CD4-positive, alpha-beta T cell (primary cell): ENCODE measurements at regions not wholly inside any gene's neighbourhood (a gene's known extent, or its start where the extent isn't known, plus 50 kb on each side); places are given as distances from the start of the nearest gene placed in this dataset.

ENCODE experiments used
- ATAC-seq: fragments of 200-7000 bp; cut with Tn5 transposase; one replicate; pipeline ENCODE4 v1.10.0; 2022; ENCODE audit warnings: mild to moderate bottlenecking; ENCODE audit not compliant: poor library complexity
- CTCF ChIA-PET: fragments of 350-600 bp; sonication (Branson Sonifier 250); formaldehyde crosslinking; loops from one replicate; lab custom pipeline; 2021; ENCODE audit warnings: antibody characterized with exemption, inconsistent platforms; lab: Charles Lee
- POLR2A ChIA-PET: fragments of 350-600 bp; sonication (Branson Sonifier 250); formaldehyde crosslinking; loops from one replicate; lab custom pipeline; 2021; ENCODE audit warnings: antibody characterized with exemption, inconsistent platforms; lab: Charles Lee
- DNase-seq, 14 experiments: peaks; one replicate each; pipeline ENCODE4 v3.0.0-alpha.2; 2013 to 2020; ENCODE audit warnings: mixed read lengths in 2 of 14
- H3K27ac ChIP-seq, 2 donors: one replicate each; pipeline versions ENCODE4 v1.5.1 to v1.7.0; 2013; ENCODE audit warnings: low read length in 2 of 2, low read depth in 1 of 2, mild to moderate bottlenecking in 1 of 2
- H3K27me3 ChIP-seq, 2 experiments: 1 replicate in 1 of 2; 2 replicates in 1 of 2; pipeline versions ENCODE4 v1.6.1 to v1.7.0; 2013; ENCODE audit warnings: low read length in 2 of 2, control low read depth in 1 of 2, mild to moderate bottlenecking in 1 of 2, moderate library complexity in 1 of 2; ENCODE audit not compliant: insufficient read depth in 2 of 2, control insufficient read depth in 1 of 2
- H3K36me3 ChIP-seq: one replicate; pipeline ENCODE4 v1.6.1; 2013; ENCODE audit warnings: low read length, control low read depth; ENCODE audit not compliant: insufficient read depth
- H3K4me1 ChIP-seq: one replicate; pipeline ENCODE4 v1.6.1; 2013; ENCODE audit warnings: low read length, control low read depth; ENCODE audit not compliant: insufficient read depth
- H3K4me3 ChIP-seq: one replicate; pipeline ENCODE4 v1.5.1; 2013; ENCODE audit warnings: mild to moderate bottlenecking, low read length, moderate library complexity
- H3K9me3 ChIP-seq, 2 experiments: 1 replicate in 1 of 2; 2 replicates in 1 of 2; pipeline versions ENCODE4 v1.6.1 to v1.7.0; 2013; ENCODE audit warnings: low read length in 2 of 2, mild to moderate bottlenecking in 2 of 2, control low read depth in 1 of 2, moderate library complexity in 1 of 2; ENCODE audit not compliant: control insufficient read depth in 1 of 2, insufficient read depth in 1 of 2
- H3K27ac Mint-ChIP-seq: one replicate; pipeline ENCODE4 v1.8.0; 2020; ENCODE audit warnings: mixed read lengths
- H3K27me3 Mint-ChIP-seq: one replicate; pipeline ENCODE4 v1.8.0; 2021; ENCODE audit warnings: mixed read lengths
- H3K36me3 Mint-ChIP-seq: one replicate; pipeline ENCODE4 v1.8.0; 2021; ENCODE audit warnings: low read depth, mixed read lengths
- H3K4me1 Mint-ChIP-seq: one replicate; pipeline ENCODE4 v1.8.0; 2021; ENCODE audit warnings: low read depth, mixed read lengths
- H3K4me3 Mint-ChIP-seq: one replicate; pipeline ENCODE4 v1.8.0; 2020; ENCODE audit warnings: mild to moderate bottlenecking, mixed read lengths
- H3K9me3 Mint-ChIP-seq: one replicate; pipeline ENCODE4 v1.8.0; 2020; ENCODE audit warnings: mixed read lengths
- intact Hi-C, 2 experiments: fragments of 100-400 bp; cut with DNase I in 1 of 2; cut with micrococcal nuclease in 1 of 2; formaldehyde crosslinking; loops; one replicate each; pipeline versions ENCODE4 v1.15.1 to v1.9.0; 2023 to 2025; cut with DNase I, micrococcal nuclease
- TF ChIP-seq, protein P1 (sequence below): fragments of 200-600 bp; IDR thresholded peaks from one replicate; pipeline ENCODE4 v1.8.0; 2022; ENCODE audit warnings: antibody characterized with exemption, mild to moderate bottlenecking

DNA sequence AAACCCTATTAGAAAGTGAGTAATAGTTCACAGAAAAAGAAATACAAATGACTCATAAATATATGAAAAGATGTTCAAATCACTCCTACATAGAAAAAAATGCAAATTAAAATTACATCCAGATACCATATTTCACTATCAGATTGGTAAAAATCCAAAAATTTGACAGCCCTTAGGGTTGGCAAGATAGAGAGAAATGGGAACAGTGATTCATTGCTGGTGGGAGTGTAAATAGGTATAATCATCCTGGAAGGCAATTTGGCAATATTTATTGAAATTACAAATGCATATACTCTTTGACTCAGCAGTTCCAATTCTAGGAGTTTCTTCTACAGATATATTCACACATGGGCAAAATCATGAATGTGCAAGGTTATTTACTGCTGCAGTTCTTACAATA is 273.5 kb downstream of the NR2F1-AS1 start:
- Mint-ChIP-seq H3K4me1 (no peaks in the 10 kb centered on the region), H3K4me3 (no peak overlapping the region), H3K27ac (no peak overlapping the region), H3K9me3 (no peaks in the 10 kb centered on the region), H3K27me3 (no peaks in the 10 kb centered on the region), H3K36me3 (no peaks in the 10 kb centered on the region)
- POLR2A ChIA-PET = no interaction called here
- Histone ChIP-seq H3K27me3 (no peaks in the 10 kb centered on the region), H3K27ac (no peak overlapping the region), H3K4me3 (no peak overlapping the region), H3K9me3 (no peaks in the 10 kb centered on the region), H3K4me1 (no peaks in the 10 kb centered on the region), H3K36me3 (no peaks in the 10 kb centered on the region)
- CTCF ChIA-PET = no interaction called here
- ATAC-seq (no peak), DNase-seq (no peak)
- intact Hi-C loops = no loop called here
- TF ChIP-seq, protein P1, sequence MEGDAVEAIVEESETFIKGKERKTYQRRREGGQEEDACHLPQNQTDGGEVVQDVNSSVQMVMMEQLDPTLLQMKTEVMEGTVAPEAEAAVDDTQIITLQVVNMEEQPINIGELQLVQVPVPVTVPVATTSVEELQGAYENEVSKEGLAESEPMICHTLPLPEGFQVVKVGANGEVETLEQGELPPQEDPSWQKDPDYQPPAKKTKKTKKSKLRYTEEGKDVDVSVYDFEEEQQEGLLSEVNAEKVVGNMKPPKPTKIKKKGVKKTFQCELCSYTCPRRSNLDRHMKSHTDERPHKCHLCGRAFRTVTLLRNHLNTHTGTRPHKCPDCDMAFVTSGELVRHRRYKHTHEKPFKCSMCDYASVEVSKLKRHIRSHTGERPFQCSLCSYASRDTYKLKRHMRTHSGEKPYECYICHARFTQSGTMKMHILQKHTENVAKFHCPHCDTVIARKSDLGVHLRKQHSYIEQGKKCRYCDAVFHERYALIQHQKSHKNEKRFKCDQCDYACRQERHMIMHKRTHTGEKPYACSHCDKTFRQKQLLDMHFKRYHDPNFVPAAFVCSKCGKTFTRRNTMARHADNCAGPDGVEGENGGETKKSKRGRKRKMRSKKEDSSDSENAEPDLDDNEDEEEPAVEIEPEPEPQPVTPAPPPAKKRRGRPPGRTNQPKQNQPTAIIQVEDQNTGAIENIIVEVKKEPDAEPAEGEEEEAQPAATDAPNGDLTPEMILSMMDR = no peak

DNA sequence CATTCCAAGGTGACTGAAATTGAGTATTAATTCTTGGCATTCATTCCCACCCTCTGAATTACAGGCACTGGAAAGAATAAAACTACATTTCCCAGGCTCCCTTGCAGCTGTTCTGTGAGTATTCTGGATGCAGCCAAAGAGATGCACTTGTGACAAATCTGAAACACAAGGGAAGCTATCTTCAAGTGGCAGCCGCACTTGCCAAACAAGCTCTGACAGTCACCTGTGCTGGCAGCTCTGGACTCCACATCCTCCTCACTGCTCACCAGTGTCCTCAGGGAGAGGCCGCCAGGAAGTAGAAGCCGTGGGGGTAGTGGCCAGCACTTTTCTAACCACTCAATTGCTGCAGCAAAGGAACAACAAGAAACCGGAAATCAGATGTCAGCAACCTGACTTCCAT is 275.0 kb downstream of the NR2F1-AS1 start:
- TF ChIP-seq, protein P1 = no peak
- Mint-ChIP-seq H3K27me3 (no peaks in the 10 kb centered on the region), H3K9me3 (no peaks in the 10 kb centered on the region), H3K36me3 (no peaks in the 10 kb centered on the region), H3K4me3 (no peak overlapping the region), H3K4me1 (no peaks in the 10 kb centered on the region), H3K27ac (no peak overlapping the region)
- intact Hi-C loops = no loop called here
- DNase-seq = no peak
- no peaks in the 10 kb centered on the region for H3K27me3 ChIP-seq
- H3K36me3 ChIP-seq = no peaks in the 10 kb centered on the region
- ATAC-seq = no peak
- no peaks in the 10 kb centered on the region for H3K4me1 ChIP-seq
- H3K4me3 ChIP-seq = no peak overlapping the region
- no peaks in the 10 kb centered on the region for H3K9me3 ChIP-seq
- ChIA-PET CTCF (no interaction called here), POLR2A (no interaction called here)
- H3K27ac ChIP-seq = no peak overlapping the region

DNA sequence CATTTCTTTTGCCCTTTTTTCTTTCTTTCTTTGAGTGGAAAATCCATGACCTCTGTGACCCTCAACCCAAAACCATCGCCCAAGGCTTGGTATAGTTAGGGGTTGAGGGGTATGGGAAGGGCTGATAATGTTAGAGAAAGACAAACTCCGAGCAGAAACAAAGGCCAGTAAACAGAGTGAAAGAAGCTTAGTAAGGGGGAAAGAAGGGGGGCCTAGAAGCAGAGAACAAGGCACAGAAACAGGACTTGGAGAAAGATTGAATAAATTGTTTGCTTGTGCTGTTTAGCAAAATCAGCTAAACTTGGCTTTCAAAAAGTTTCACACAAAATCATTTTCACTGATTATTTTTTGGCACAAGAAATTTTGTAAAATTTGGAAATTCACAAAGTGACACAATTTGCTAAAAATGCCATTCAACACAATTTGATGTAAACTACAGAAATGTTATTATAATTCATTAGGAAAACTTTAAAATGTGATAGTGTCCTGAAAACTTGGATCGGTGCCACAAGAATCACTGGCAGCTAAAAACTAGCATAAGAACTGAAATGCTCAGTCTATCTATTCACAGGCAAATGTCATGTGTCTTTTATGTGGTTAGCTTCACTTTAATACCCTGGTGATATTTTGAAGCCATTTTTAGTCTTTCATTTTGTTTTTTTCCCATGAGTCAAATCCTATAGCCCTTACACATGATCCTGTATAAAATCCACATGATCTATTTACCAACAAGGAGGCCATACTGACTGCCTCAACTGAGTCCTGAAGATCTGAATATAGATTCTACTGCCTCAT is 276.4 kb downstream of the NR2F1-AS1 start:
- Mint-ChIP-seq H3K4me1 (no peaks in the 10 kb centered on the region), H3K27ac (no peak overlapping the region), H3K9me3 (no peaks in the 10 kb centered on the region), H3K4me3 (no peak overlapping the region), H3K36me3 (no peaks in the 10 kb centered on the region), H3K27me3 (no peaks in the 10 kb centered on the region)
- ATAC-seq = no peak
- Histone ChIP-seq H3K4me1 (no peaks in the 10 kb centered on the region), H3K27ac (no peak overlapping the region), H3K27me3 (no peaks in the 10 kb centered on the region), H3K4me3 (no peak overlapping the region), H3K36me3 (no peaks in the 10 kb centered on the region), H3K9me3 (no peaks in the 10 kb centered on the region)
- intact Hi-C loops = no loop called here
- ChIA-PET CTCF (no interaction called here), POLR2A (no interaction called here)
- DNase-seq = no peak
- TF ChIP-seq, protein P1 = no peak
